ENCODE measurements at regions not wholly inside any gene's neighbourhood (a gene's known extent, or its start where the extent isn't known, plus 50 kb on each side); places are given as distances from the start of the nearest gene placed in this dataset.

DNA sequence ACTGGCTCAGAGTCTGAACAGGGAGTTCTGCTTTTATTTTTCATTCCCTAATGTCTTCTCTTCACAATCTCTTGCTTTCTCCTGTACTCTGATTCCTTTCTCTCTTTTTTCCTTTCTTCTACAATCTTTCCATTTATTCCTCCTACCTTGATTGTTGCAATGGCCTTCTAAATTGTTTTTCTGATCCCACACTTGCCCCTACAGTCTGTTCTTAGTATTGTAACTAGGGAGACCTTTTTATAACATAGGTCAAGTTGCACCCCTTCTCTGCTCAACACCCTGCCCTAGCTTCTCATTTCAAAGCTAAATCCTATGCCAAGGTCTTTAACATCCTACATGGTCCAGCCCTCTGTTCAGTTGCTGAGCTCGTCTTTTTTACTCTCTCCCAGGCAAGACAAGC is 277.9 kb downstream of the GBA3 start:
- intact Hi-C loops (cut with DNase I) = no loop called here
- DNase-seq = no peak

DNA sequence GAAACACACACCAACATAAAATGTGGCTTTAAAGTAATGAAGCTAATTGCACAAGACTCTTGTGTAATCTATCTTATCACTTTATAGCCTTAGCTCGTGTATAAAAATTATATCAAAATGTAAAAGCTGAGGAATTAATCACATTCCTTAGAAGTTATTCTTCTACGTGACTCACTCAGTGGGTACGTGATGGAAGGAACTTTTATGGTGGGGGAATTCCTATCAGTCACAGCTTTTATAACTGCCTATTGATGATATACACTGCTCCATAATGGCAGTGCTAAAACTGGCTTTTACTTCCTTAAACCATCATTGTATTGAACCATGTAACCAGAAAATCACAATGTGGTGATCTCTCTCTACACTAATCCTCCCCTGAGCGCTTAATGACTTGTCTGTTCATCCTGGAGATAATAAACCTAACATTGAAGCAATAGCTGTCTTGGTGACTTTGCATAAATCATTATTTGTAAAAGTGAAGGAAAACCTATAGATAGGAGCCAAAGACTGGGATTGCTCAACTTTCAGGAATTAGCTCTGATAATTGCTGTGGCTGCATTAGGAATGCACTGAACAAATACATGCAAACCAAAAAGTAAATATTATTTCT is 276.7 kb downstream of the GBA3 start:
- intact Hi-C loops (cut with DNase I) = no loop called here
- no peak for DNase-seq

DNA sequence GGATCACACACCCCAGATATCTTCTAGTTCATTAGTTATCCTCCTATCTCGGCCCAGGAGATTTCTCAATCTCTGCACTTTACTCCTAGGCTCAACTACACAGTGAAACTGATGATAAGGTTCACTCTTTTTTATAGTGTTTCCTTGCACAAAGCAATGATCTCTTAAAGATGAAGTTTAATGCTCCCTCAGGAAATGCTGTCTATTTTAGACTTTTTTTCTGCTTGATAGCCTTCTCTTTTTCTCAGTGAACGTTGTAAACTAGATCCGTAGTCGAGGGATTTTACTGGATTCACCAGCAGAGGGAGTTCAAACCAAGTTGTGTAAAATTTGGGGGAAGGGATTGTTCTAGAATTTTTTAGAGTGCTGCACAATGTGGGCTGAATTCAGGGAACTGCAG is 269.6 kb downstream of the GBA3 start:
- DNase-seq = peak in 9 of 42 donors; percentile 2 to 45 (median 21)
- intact Hi-C loops (cut with DNase I) = no loop called here

DNA sequence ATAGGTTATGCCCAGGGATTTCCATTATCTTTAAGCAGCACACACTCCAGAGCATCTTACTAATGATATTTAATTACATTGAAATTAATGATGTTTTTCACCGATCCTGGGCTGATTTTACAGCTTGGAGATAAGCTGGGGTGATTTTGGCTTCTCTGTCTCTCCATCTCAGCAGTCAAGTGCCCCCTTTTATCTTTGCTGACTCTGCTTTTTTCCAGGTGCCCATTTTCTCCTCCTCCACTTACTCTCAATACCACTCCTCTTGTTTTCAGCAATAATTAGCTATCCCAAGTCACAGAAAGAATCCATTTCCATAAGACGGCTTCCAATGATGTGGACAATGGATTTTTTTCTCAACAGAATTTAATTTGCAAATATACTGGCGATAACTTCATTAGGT is 266.7 kb downstream of the GBA3 start:
- no peak for DNase-seq
- intact Hi-C loops (cut with DNase I) = no loop called here

DNA sequence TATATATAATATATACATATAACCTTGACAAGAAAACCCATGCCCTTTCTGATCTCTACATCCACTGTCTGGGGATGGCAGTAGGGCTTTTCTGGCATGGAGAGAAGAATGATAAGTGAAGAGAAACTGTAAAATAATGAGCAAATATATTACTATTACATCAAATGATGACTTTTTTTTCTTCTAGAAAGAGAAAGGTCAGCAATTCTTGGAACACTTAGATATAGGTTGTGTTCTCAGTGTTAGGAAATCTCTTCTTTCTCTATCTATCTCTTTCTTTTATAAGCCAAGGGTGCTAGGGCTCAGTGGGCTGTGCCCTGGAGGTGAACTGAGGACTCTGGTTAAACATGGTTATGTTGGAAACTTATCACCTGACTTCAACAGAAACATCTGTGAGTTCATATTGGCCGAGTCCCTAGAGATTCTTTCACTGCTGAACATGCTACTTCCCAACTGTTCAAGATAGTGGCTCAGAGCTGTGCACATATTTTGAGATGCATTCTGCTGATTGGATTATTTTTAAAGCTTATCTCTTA is 265.1 kb downstream of the GBA3 start:
- DNase-seq = no peak
- intact Hi-C loops (cut with DNase I) = no loop called here

DNA sequence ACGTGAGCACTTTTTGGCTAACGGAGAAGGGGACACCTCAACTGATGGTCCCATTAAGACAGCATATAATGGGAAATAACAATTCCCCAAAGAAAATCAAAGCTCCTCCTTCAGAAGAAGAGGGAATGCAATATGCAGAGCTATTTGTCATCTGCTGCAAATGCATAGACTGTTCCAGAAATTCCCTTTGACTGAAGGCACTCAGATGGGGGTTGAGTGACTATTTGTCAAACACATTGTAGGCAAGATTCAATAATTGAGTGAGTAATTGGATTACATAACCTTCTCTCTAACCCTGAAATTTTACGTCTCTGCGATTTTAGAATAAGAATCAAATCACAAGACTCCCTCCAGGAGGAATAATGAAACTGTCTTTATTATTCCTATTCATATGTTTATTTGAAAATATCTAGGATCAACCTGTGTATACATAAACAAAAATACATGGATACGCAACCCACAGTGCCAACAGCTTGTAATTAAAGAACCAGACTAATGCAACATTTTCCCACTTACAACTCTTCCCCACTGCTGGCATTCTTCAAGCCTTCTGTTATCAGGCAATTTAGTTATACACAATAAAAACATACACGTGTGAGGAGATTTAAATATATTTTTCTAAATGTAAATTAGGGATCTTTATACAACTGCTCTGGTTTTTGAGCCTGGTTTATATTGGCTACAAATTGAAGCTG is 256.6 kb downstream of the GBA3 start:
- peak in 13 of 42 donors; percentile 1 to 45 (median 27) for DNase-seq
- intact Hi-C loops (cut with DNase I) = no loop called here

DNA sequence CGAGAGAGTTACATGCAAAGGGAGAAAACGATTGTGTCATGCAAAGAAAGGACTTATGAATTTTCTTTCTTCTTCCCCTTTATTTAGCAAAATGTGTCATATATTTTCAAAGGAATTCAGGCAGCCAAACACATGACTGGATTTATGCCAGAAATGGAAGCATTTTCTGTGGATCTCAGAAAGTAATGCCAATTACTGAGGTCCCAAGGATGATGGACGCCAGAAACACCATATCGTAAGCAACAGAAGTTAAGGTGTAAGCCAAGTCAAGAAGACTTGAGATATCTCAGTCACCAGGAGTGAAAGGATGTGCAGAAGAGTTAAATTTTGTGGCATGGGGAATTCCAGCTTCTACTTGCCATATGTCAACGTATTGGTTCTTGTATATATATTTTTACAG is 255.1 kb downstream of the GBA3 start:
- intact Hi-C loops (cut with DNase I) = no loop called here
- DNase-seq = no peak

DNA sequence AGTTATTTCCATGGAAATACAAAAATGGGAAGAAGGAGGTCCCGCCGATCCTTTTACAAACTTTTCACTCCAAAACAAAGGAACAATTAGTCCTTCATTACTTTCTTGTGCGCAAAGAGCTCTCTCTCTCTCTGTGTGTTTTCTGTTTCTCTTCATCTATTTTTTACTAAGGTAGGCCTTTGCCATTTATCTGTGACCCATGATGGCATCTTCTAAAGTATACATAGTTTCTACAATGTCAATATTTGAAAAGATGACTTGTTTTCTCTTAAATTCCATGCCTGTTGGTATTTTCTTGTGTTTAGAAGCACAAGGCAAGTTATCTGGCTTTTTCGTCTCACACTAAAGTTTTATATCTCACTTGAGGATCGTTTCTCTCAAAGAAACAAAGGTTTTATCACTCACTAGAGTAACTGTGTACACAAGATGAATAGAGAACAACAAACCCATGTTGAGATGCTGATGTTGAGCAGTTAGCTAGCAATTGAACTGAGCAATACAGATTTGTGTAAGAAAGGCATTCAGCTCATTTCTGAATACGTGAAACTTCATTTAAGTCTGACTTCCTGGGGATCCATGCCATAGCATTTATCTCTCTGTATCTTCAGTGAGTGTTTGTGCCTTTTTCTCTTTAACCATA is 250.3 kb downstream of the GBA3 start:
- DNase-seq = no peak
- intact Hi-C loops (cut with DNase I) = no loop called here

DNA sequence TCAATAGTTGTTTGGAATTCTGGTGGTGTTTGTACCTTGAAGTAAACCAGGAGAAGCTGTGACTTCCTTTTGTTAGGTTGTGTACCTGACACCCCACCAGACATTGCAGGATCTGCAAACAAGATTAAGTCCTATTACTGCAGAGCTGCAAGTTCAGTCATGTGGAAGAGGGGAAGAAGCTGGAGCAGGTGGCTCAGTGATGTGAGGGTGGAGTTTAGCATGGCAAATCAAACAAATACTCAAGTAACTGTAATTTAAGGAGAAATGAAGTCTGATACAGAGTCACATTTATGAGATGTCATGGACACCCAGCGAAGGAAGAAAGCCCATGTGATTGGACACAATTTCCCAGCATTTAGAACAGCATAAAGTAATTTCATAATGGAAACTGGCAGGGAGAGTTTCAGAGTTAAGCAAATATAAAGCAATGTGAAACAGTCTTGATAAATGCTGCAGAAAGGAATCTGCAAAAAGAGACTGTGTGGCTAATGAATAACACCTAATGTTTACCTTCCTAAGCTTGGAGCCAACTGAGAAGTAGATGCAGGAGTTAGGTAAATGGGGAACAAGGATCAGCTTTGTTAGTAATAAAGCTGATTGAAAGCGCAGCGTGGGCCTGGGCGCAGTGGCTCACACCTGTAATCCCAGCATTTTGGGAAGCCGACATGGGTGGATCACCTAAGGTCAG is 249.1 kb downstream of the GBA3 start:
- intact Hi-C loops (cut with DNase I) = no loop called here
- no peak for DNase-seq

DNA sequence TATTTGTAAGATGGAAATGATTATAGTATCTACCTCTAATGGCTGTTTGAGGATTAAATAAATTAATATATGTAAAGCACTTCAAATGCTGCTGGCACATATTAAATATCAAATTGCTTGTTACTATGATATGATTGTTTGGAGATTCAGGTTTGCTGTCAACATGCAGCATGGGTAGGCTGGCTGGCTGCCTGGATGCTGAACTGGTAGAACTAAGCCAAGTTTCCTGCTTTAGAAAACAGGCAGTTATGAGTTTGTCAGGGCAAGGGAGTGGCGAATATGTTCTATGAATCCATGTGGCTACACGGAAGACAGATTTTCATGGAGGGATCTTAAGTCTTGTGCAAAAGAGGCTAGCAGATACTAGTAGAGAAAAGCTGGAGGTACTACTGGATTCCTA is 239.6 kb downstream of the GBA3 start:
- intact Hi-C loops (cut with DNase I) = no loop called here
- DNase-seq = no peak

DNA sequence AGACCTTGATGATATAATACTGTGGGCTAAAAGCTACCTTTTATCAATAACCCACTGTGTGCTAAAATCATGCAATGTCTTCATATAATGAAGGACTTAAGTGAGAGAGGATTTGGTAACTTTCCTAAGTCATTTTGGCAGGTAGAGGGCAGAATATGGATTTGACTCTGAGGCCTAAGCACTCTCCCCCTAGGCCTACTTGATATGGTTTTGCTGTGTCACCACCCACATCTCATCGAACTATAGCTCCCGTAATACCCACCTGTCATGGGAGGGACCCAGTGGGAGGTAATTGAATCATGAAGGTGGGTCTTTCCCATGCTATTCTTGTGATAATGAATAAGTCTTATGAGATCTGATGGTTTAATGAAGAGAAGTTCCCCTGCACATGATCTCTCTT is 229.7 kb downstream of the GBA3 start:
- intact Hi-C loops (cut with DNase I) = no loop called here
- DNase-seq = no peak

DNA sequence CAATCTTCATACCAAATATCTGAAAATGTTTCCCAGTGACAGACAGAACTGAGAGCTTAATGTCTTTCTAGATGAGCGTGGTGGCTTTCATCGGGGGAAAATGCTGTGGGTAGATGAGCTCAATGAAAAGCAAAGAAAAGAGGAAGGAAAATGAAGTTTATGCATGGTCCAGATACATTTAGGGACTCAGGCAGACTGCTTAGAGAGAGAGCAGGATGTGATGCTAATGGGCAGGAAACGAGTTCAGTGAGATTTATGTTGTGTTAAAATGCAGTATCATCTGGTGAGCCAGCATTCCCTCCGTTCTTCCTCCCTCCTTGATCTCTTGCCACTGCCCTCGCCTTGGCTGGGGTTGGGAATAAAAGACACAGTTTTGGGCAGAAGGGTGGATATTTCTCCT is 229.2 kb downstream of the GBA3 start:
- DNase-seq = no peak
- intact Hi-C loops (cut with DNase I) = no loop called here

DNA sequence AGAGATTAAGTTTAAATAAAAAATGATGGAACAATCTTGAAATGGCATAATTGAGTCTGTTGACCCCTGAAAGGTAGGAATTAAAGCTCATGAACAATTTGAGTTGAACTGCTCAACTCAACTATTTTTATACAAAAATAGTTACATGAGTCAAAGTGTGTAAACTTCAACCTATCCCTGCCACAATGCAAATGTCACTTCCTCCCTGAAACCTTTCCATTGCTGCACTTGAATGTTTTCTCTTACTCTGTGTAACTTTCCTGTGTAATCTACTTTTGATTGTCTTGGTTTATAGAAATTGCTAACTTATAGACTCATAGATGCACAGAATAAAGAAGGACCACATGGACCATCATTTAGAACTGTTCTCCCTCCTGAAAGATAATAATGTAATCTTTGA is 218.5 kb downstream of the GBA3 start:
- DNase-seq = no peak
- intact Hi-C loops (cut with DNase I) = no loop called here

DNA sequence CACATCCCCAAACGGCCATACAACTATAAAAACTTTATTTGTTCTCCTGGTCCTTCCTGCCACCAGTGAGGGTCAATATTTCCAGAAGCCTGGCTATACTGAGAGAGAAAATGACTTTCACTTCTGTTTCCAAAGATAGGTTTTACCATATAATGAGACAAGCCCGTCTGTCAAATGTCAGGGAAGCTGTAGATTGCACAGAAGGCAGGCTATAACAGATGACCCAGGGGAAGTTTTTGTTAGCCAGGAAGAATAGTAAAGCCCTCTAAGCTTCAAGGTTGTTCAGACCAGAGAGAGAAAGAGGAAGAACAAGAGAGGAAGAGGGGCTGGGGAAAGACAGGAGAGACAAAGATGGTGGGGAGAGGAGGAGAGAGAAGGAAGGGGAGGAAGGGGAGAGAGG is 217.5 kb downstream of the GBA3 start:
- intact Hi-C loops (cut with DNase I) = no loop called here
- DNase-seq = no peak

DNA sequence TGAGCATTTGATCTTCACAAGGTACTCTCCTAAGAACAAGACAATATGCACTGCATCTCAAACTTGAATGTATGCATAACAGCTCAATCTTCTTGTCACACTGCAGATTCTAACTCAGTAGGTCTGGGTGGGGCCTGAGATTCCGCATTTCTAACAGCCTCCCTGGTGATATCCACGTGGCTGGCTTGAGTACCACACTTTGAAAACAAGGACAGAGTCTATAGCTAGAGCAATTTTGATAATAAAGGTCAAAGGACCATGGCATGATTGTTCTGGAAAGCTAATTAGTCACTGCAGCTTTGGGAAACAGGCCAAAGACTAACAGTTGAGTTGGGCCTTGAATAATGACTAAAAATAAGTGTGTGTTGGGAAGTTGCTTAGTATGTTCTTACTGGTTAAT is 213.3 kb downstream of the GBA3 start:
- DNase-seq = no peak
- intact Hi-C loops (cut with DNase I) = no loop called here

DNA sequence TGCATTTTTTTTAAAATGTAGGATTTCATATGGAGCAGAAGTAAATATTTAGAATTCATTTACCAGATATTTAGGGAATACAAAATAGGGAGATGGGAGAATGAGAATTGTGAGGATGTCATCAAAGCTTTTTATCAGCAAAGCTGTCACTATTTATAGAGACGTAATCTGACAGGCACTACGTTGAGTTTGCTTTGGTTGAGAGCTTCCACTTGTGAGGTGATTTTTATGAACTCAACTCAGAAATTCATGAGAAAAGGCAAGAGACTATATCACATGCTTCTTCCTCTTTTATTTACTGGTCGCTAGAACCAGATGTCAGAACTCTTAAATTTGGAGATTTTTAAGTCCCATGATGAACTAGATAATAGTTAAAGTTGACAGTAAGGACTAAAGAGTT is 211.2 kb downstream of the GBA3 start:
- intact Hi-C loops (cut with DNase I) = no loop called here
- DNase-seq = no peak

DNA sequence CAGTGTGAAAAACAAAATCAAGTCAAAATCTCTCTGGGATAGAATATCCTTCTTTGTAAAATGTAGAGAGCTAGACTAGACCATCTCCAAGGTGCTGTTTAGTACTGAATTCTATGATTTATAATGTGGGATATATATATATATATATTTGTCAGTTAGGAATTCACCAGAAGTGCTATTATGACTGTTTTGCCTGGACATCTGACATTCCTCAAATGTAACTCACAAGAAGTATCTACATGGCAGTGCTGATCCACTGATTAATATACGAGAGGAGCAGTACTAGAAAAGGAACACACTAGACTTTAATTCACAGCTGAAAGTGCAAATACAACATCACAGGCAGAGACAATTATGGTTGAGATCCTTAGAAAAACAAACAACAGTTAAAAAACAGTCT is 208.9 kb downstream of the GBA3 start:
- intact Hi-C loops (cut with DNase I) = no loop called here
- no peak for DNase-seq

DNA sequence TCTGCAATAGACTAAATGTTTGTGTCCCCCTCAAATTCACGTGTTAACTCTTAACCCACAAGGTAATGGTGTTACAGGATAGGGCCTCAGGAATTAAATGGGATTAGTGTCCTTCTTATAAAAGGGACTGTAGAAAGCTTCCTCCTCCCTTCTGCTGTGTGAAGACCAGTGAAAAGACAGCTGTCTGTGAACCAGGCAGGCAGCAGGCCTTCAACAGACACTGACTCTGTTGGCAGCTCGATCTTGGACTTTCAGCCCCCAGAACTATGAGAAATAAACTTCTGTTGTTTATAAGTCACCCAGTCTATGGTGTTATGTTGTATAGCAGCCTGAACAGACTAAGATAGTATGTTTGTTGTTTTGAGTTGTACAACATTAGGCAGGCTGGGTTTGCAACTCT is 208.1 kb downstream of the GBA3 start:
- intact Hi-C loops (cut with DNase I) = no loop called here
- DNase-seq = no peak

DNA sequence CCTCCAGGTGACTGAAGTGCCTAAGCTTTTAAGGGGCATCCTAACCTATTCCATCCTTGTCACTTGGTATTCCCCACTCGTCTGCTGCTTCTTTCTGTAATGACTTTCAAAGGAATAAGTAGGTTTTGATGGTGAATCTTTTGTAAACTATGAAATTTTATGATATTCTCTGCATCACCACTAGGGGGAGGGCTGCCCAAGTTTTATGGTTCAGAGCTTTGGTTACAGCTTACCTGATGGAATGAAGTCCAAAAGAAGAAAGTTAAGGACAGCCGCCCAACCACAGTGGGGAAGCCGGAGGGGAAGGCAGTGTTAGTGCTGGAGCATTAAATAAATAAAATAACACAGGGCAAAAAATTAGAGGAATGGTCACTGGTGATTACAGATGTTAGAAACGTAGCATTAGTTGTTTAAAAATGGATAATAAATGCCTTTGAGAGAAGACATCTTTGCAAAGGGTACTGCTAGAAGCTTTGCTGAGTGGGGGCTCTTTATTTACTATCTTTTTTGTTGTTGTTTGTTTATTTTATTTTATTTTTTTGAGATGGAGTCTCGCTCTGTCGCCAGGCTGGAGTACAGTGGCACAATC is 204.9 kb downstream of the GBA3 start:
- intact Hi-C loops (cut with DNase I) = no loop called here
- peak in 30 of 42 donors; percentile 3 to 69 (median 38) for DNase-seq

DNA sequence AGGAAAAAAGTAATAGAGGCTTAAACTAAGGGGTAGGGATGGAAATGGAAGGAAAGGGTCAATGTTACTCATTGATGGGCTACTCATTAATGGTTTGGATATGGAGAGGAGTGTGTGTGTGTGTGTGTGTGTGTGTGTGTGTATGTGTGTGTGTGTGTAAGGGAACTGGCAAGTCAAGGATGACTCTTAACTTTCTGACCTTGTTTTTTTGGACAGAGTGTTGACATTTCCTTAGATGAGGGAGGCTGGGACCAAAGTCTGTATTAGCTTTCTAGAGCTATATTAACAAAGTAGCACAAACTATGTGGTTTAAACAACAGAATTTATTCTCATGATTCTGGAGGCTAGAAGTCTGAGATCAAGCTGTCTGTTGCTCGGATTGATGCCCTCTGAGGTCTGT is 202.7 kb downstream of the GBA3 start:
- no peak for DNase-seq
- intact Hi-C loops (cut with DNase I) = no loop called here

All from head of caudate nucleus (tissue), 42 donors.